ENCODE measurements at regions not wholly inside any gene's neighbourhood (a gene's known extent, or its start where the extent isn't known, plus 50 kb on each side); places are given as distances from the start of the nearest gene placed in this dataset.

DNA sequence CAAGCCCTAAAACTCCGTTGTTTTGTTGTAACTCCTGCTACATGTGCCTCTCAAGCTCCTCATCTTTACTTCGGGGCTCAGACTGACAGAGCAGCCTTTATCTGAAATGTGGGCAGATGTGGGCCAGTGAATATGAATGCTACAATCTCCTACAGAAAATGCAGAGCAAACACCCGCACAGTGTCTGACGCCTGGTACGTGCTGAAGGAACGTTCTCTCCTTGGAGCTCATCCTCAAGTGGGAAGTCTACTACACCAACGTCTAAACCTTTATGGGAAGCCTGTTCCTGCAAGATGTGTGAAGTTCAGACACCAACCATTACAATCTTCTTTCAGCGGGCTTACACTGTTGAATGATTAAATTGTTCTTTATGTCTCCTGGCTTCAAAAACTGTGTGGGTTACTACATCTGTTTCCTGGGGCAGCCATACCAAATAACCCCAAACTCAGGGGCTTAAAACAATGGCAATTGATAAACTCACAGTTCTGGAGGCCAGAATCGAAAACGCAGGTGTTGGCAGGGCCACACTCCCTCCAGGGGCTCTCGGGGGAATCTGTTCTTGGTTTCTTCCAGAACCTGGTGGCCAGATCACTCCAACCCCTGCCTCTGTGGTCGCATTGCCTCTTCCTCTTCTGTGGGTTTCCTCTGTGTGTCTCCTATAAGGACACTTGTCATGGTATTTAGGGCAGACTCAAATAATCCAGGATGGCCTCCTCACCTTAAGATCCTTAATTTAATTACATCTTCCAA, 179.7 kb upstream of the PLXNC1 start:
- Histone ChIP-seq H3K27ac (no peak overlapping the region), H3K9me3 (no peaks in the 10 kb centered on the region), H3K36me3 (no peaks in the 10 kb centered on the region), H3K4me3 (no peak overlapping the region), H3K27me3 (no peaks in the 10 kb centered on the region), H3K4me1 (peaks cover 0 to 11% (median 0%) of the 10 kb centered on the region in 4 donors)
- DNase-seq: no peak
- intact Hi-C loops (cut with DNase I): no loop called here
- TF ChIP-seq POLR2AphosphoS5 (IDR thresholded peaks at IDR 0.05): no peak
- no peak for TF ChIP-seq EP300 (IDR thresholded peaks at IDR 0.05)
- TF ChIP-seq, protein P1, sequence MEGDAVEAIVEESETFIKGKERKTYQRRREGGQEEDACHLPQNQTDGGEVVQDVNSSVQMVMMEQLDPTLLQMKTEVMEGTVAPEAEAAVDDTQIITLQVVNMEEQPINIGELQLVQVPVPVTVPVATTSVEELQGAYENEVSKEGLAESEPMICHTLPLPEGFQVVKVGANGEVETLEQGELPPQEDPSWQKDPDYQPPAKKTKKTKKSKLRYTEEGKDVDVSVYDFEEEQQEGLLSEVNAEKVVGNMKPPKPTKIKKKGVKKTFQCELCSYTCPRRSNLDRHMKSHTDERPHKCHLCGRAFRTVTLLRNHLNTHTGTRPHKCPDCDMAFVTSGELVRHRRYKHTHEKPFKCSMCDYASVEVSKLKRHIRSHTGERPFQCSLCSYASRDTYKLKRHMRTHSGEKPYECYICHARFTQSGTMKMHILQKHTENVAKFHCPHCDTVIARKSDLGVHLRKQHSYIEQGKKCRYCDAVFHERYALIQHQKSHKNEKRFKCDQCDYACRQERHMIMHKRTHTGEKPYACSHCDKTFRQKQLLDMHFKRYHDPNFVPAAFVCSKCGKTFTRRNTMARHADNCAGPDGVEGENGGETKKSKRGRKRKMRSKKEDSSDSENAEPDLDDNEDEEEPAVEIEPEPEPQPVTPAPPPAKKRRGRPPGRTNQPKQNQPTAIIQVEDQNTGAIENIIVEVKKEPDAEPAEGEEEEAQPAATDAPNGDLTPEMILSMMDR (IDR thresholded peaks at IDR 0.05): no peak
- TF ChIP-seq POLR2A (IDR thresholded peaks at IDR 0.05): no peak
- WGBS, 2 donors: 74 to 90% methylated on average over 12 of the region's 12 CpGs

DNA sequence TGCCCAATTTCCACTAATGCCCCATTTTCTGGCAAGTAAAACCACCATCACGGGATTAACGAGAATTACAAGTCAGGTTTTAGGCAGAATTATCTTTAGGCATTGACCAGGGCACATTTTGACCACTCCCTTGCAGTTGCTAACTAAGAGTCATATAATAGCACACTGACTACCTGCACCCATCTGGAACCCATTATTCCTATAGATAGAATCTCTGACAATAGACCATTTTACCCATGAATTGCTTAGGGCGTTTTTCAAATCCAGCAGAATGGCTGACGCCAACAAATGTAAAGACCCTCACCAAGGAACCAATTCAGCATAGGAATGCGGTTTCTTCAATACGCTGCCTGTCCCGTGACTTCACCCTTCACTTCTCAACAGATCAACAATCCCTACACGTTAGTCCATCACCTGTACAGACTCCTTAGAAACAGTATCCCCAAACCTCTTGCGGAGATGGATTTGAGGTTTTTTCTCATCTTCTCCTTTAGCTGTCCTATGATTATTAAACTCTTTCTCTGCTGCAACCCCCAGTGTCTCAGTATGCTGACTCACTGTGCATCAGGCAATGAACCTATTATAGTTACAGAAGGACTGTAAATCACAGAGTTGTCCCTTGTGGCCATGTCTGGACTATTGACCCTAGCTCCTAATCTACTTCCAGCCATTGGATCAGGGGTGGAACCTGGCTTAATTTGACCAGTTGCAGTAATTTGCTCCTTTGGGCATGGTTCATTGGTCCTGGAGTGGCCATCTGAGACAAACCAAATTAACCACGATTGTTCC, 177.3 kb upstream of the PLXNC1 start:
- Histone ChIP-seq H3K27ac (no peak overlapping the region), H3K4me3 (no peak overlapping the region), H3K9me3 (no peaks in the 10 kb centered on the region), H3K27me3 (no peaks in the 10 kb centered on the region), H3K36me3 (no peaks in the 10 kb centered on the region), H3K4me1 (peaks cover 0 to 11% (median 0%) of the 10 kb centered on the region in 4 donors)
- DNase-seq: no peak
- TF ChIP-seq POLR2AphosphoS5 (IDR thresholded peaks at IDR 0.05) (no peak), POLR2A (IDR thresholded peaks at IDR 0.05) (no peak)
- WGBS, 2 donors: 85 to 91% methylated on average over 10 of the region's 10 CpGs
- intact Hi-C loops (cut with DNase I): loop anchor here (10.0 kb wide), 1 partner anchor 296 kb away; the partner anchor contains the start of gene CRADD

- H3K4me3 ChIP-seq: no peak overlapping the region
- H3K4me1 ChIP-seq: peaks cover 0 to 11% (median 0%) of the 10 kb centered on the region in 4 donors
- 89 to 92% methylated on average over 8 of the region's 8 CpGs for WGBS, 2 donors
- intact Hi-C loops (cut with DNase I): loop anchor here (10.0 kb wide), 1 partner anchor 298 kb away; the partner anchor contains the start of gene CRADD
- H3K27ac ChIP-seq: no peak overlapping the region
- H3K27me3 ChIP-seq: no peaks in the 10 kb centered on the region
- DNase-seq: no peak
- TF ChIP-seq, protein P1 (IDR thresholded peaks at IDR 0.05): no peak
- TF ChIP-seq POLR2A (IDR thresholded peaks at IDR 0.05) (no peak), POLR2AphosphoS5 (IDR thresholded peaks at IDR 0.05) (no peak), EP300 (IDR thresholded peaks at IDR 0.05) (no peak)
- H3K36me3 ChIP-seq: no peaks in the 10 kb centered on the region
- no peaks in the 10 kb centered on the region for H3K9me3 ChIP-seq
Observed at GRCh38 chr12:93972411-93973208, 175.8 kb upstream of the PLXNC1 start.

DNA sequence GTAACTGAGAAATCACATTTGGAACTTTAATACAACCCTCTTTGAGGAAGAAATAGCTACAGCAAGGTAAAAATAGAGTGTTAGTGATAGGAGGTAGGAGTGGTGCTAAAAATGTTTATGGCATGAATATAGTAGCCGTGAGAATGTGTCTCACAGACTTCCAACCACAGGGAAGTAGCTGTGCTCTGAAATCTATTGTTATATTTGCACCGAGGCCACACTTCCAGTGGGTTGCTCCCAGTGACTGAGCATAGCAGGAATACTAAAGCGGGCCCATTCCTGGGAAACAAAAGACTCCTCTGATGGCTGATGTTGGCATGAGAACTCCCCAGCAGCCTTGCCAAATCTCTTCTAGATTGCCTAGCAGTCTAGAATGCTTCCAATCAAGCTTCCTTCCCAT, 174.1 kb upstream of the PLXNC1 start:
- no peak for TF ChIP-seq EP300 (IDR thresholded peaks at IDR 0.05)
- TF ChIP-seq POLR2A (IDR thresholded peaks at IDR 0.05): no peak
- TF ChIP-seq POLR2AphosphoS5 (IDR thresholded peaks at IDR 0.05): no peak
- TF ChIP-seq, protein P1 (IDR thresholded peaks at IDR 0.05): no peak
- Histone ChIP-seq H3K27me3 (no peaks in the 10 kb centered on the region), H3K4me1 (peaks cover 0 to 11% (median 0%) of the 10 kb centered on the region in 4 donors), H3K4me3 (no peak overlapping the region), H3K36me3 (no peaks in the 10 kb centered on the region), H3K27ac (no peak overlapping the region), H3K9me3 (no peaks in the 10 kb centered on the region)
- WGBS, 2 donors: 89 to 92% methylated on average over 3 of the region's 3 CpGs
- DNase-seq: no peak
- intact Hi-C loops (cut with DNase I): loop anchor here (10.0 kb wide), 1 partner anchor 299 kb away; the partner anchor contains the start of gene CRADD

All from sigmoid colon (tissue), 6 donors.